HFFc6 (cell line): ENCODE measurements at regions not wholly inside any gene's neighbourhood (a gene's known extent, or its start where the extent isn't known, plus 50 kb on each side); places are given as distances from the start of the nearest gene placed in this dataset.

Experiments
- DNase-seq: peaks from one replicate; pipeline ENCODE4 v3.0.0-alpha.2; 2018
- H3K27ac Mint-ChIP-seq: 2 replicates; pipeline ENCODE4 v1.8.0; 2020; ENCODE audit warnings: mild to moderate bottlenecking, mixed read lengths
- H3K27me3 Mint-ChIP-seq: 2 replicates; pipeline ENCODE4 v1.8.0; 2021; ENCODE audit warnings: mild to moderate bottlenecking, moderate library complexity, mixed read lengths; ENCODE audit not compliant: insufficient read depth
- H3K36me3 Mint-ChIP-seq: 2 replicates; pipeline ENCODE4 v1.8.0; 2021; ENCODE audit warnings: low read depth, mixed read lengths
- H3K4me1 Mint-ChIP-seq: 2 replicates; pipeline ENCODE4 v1.8.0; 2020; ENCODE audit warnings: low read depth, mixed read lengths
- H3K4me3 Mint-ChIP-seq: 2 replicates; pipeline ENCODE4 v1.8.0; 2020; ENCODE audit warnings: mild to moderate bottlenecking, moderate library complexity, mixed read lengths
- H3K9me3 Mint-ChIP-seq: 2 replicates; pipeline ENCODE4 v1.8.0; 2020; ENCODE audit warnings: mild to moderate bottlenecking, mixed read lengths
- TF ChIP-seq, protein P1 (sequence below): fragments of 200-600 bp; sonication (generic); IDR thresholded peaks from 2 replicates; pipeline ENCODE4 v1.5.0; 2021; ENCODE audit warnings: antibody characterized with exemption, mild to moderate bottlenecking

DNA sequence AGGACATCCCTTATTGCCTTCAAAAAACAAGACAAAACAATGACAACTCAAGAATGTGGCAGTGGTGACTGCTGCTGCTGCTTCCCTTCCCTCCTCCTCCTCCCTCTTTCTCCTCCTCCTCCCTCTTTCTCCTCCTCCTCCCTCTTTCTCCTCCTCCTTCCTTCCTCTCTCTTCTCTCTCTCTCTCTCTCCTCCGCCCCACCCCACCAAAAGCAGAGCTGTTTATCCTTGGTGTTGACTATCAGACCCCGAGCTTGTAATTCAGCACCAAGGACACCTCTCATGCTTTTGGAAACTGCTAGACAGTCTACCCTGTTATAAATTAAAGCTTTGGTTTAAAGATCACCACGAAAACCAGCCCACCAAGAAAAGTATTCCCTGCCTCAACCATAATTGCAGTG lies 72.4 kb upstream of the IFNAR2 start:
- Mint-ChIP-seq H3K27me3 (peaks cover 30% of the 10 kb centered on the region), H3K9me3 (no peaks in the 10 kb centered on the region), H3K27ac (no peak overlapping the region), H3K4me3 (no peak overlapping the region), H3K4me1 (no peaks in the 10 kb centered on the region), H3K36me3 (no peaks in the 10 kb centered on the region)
- TF ChIP-seq, protein P1, sequence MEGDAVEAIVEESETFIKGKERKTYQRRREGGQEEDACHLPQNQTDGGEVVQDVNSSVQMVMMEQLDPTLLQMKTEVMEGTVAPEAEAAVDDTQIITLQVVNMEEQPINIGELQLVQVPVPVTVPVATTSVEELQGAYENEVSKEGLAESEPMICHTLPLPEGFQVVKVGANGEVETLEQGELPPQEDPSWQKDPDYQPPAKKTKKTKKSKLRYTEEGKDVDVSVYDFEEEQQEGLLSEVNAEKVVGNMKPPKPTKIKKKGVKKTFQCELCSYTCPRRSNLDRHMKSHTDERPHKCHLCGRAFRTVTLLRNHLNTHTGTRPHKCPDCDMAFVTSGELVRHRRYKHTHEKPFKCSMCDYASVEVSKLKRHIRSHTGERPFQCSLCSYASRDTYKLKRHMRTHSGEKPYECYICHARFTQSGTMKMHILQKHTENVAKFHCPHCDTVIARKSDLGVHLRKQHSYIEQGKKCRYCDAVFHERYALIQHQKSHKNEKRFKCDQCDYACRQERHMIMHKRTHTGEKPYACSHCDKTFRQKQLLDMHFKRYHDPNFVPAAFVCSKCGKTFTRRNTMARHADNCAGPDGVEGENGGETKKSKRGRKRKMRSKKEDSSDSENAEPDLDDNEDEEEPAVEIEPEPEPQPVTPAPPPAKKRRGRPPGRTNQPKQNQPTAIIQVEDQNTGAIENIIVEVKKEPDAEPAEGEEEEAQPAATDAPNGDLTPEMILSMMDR: no peak
- no peak for DNase-seq

DNA sequence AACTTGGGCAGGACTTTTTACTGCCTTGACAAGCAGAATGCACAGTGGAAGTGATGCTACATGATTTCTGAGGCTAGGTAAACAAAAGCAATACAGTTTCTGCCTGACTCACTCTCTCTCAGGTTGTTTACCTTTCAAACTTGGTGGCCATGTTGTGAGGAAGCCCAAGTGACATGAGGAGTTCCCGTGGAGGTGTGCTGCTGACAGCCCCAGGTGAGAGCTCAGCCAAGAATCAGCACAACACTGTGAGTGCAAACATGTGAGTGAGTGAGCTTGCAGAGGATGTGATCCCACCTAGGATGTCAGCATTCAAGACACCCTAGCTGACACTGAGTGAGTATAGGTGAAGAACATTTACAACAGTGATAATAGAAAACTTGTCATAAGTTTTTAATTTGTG lies 71.1 kb upstream of the IFNAR2 start:
- no peak for DNase-seq
- TF ChIP-seq, protein P1: no peak
- H3K27ac Mint-ChIP-seq: no peak overlapping the region
- H3K4me1 Mint-ChIP-seq: no peaks in the 10 kb centered on the region
- no peak overlapping the region for H3K4me3 Mint-ChIP-seq
- H3K9me3 Mint-ChIP-seq: no peaks in the 10 kb centered on the region
- H3K36me3 Mint-ChIP-seq: no peaks in the 10 kb centered on the region
- peaks cover 23% of the 10 kb centered on the region for H3K27me3 Mint-ChIP-seq

DNA sequence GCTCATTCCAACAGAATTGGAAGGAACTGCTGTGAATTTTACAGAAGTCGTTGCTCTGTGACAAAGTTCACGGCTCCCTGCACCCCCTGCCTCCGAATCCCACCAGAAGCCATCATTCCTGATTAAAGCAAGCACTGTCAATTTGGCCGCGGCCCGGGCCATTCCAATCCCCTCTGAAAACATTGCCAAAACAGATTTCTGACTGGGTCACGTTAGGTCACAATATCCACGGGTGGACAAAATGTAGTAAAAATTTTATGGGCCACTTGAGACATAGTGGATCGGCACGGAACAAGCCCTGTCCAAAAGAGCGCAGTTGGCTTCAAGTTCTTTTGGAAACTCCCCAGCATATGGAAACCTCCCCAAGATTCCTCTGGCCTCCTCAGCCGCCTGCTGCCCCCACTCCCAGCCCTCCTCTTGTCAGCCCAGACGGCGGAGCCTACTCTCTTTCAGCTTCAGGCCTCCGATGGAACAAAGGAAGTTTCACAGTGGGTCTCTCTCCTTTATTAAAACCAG lies 67.2 kb upstream of the IFNAR2 start:
- Mint-ChIP-seq H3K36me3 (no peaks in the 10 kb centered on the region), H3K4me3 (no peak overlapping the region), H3K9me3 (no peaks in the 10 kb centered on the region), H3K27me3 (peaks cover 37% of the 10 kb centered on the region), H3K27ac (no peak overlapping the region), H3K4me1 (no peaks in the 10 kb centered on the region)
- TF ChIP-seq, protein P1: no peak
- no peak for DNase-seq

DNA sequence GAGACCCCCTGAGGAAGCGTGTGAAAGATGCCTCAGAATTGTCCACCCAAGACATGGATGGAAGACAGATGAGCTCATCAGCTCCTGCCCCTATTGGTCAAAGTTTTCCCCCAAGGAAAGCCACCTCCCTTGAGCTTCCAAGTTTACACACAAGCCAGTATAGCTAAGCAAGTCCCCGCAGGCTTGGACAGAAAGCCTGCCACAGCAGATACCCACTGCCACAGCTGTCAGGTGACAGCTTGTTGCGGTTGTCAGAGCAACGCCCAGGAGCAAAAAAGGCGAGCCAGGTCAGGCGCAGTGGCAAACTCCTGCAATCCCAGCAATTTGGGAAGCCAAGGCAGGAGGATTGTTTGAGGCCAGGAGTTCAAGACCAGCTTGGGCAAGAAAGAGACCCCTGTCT lies 60.9 kb upstream of the IFNAR2 start:
- Mint-ChIP-seq H3K36me3 (no peaks in the 10 kb centered on the region), H3K4me1 (no peaks in the 10 kb centered on the region), H3K4me3 (no peak overlapping the region), H3K27ac (no peak overlapping the region), H3K27me3 (peaks cover 45% of the 10 kb centered on the region), H3K9me3 (no peaks in the 10 kb centered on the region)
- TF ChIP-seq, protein P1: no peak
- DNase-seq: no peak

DNA sequence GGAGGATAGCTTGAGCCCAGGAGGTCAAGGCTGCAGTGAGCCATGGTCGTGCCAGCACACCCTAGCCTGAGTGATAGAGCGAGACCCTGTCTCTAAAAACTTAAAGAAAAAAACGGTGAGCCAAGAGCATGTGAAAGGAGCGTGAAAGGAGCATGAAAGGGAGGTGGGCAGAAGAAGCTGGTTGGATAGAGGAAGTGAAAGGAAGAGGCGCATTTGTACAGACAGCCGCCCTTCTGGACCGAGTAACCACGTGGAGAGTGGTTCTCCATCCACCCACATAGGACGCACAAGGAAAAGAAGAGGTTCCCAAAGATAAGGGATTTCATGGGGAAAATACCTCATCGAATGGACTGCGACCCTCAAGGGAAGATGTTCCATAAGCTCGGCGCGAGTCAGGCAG lies 60.4 kb upstream of the IFNAR2 start:
- Mint-ChIP-seq H3K36me3 (no peaks in the 10 kb centered on the region), H3K27ac (no peak overlapping the region), H3K4me3 (no peak overlapping the region), H3K9me3 (no peaks in the 10 kb centered on the region), H3K27me3 (peaks cover 42% of the 10 kb centered on the region), H3K4me1 (no peaks in the 10 kb centered on the region)
- TF ChIP-seq, protein P1: no peak
- DNase-seq: no peak

DNA sequence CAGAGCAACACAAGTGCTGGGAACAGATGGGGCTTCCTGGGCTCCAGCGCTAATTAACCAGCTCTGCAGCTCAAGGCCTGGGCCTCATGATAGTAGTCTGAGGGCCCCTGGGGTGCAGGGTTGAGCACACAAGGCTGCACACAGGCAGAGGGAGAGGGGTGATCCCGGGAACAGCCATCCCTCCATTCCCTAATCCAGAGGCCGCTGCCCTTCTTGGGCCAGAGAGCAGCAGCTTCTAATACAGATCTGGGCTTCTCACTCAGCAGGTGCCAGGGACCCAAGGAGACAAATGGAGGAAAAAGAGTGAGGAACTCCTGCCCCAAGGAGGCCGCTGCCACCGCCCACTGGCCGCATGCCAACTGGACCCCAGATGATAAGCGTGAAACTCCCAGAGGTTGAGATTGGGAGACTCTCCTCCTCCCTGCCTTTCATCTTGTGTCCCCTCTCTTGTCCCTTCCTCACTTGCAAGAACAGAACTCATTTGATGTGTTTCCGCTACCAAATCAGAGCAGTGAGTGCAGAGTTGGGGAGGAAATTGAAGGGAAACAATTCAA lies 58.0 kb upstream of the IFNAR2 start:
- no peaks in the 10 kb centered on the region for H3K36me3 Mint-ChIP-seq
- H3K4me3 Mint-ChIP-seq: no peak overlapping the region
- no peaks in the 10 kb centered on the region for H3K9me3 Mint-ChIP-seq
- H3K27ac Mint-ChIP-seq: no peak overlapping the region
- no peaks in the 10 kb centered on the region for H3K4me1 Mint-ChIP-seq
- DNase-seq: no peak
- TF ChIP-seq, protein P1: no peak
- H3K27me3 Mint-ChIP-seq: peaks cover 34% of the 10 kb centered on the region
